ENCODE measurements at regions not wholly inside any gene's neighbourhood (a gene's known extent, or its start where the extent isn't known, plus 50 kb on each side); places are given as distances from the start of the nearest gene placed in this dataset.

GRCh38 chr17:77487677-77488530 is 347.1 kb downstream of the SEC14L1 start:
- no peak overlapping the region for H3K27ac ChIP-seq
- TF ChIP-seq ZFX (IDR thresholded peaks at IDR 0.05; ENCODE audit: borderline replicate concordance) (no peak), CTCF (IDR thresholded peaks at IDR 0.05) (no peak)

- TF ChIP-seq ZFX (IDR thresholded peaks at IDR 0.05; ENCODE audit: borderline replicate concordance) (no peak), CTCF (IDR thresholded peaks at IDR 0.05) (no peak)
Measured at GRCh38 chr17:77488531-77489238, 347.9 kb downstream of the SEC14L1 start.

GRCh38 chr17:77489239-77489892 is 348.6 kb downstream of the SEC14L1 start:
- no peak overlapping the region for H3K27ac ChIP-seq
- TF ChIP-seq CTCF (IDR thresholded peaks at IDR 0.05) (no peak), ZFX (IDR thresholded peaks at IDR 0.05; ENCODE audit: borderline replicate concordance) (no peak)

More at GRCh38 chr17:77488531-77489238, 347.9 kb downstream of the SEC14L1 start:
- H3K27ac ChIP-seq = no peak overlapping the region

GRCh38 chr17:77489893-77490255 is 349.1 kb downstream of the SEC14L1 start:
- TF ChIP-seq CTCF (IDR thresholded peaks at IDR 0.05) (no peak), ZFX (IDR thresholded peaks at IDR 0.05; ENCODE audit: borderline replicate concordance) (no peak)

GRCh38 chr17:77490361-77491183 is 349.8 kb downstream of the SEC14L1 start:
- TF ChIP-seq ZFX (IDR thresholded peaks at IDR 0.05; ENCODE audit: borderline replicate concordance) (no peak), CTCF (IDR thresholded peaks at IDR 0.05) (no peak)
- H3K27ac ChIP-seq = no peak overlapping the region

More at GRCh38 chr17:77489893-77490255, 349.1 kb downstream of the SEC14L1 start:
- no peak overlapping the region for H3K27ac ChIP-seq

GRCh38 chr17:77491921-77492445 is 351.2 kb downstream of the SEC14L1 start:
- TF ChIP-seq ZFX (IDR thresholded peaks at IDR 0.05; ENCODE audit: borderline replicate concordance) = no peak
- no peak for TF ChIP-seq CTCF (IDR thresholded peaks at IDR 0.05)

More at GRCh38 chr17:77491921-77492445, 351.2 kb downstream of the SEC14L1 start:
- H3K27ac ChIP-seq = no peak overlapping the region

Data from 22Rv1 (cell line).